ENCODE measurements at regions not wholly inside any gene's neighbourhood (a gene's known extent, or its start where the extent isn't known, plus 50 kb on each side); places are given as distances from the start of the nearest gene placed in this dataset.
"Not testable (repeated sequence)": the region's sequence is repeated elsewhere in the genome, so short reads cannot be mapped to it uniquely, and the experiment has no call there.

DNA sequence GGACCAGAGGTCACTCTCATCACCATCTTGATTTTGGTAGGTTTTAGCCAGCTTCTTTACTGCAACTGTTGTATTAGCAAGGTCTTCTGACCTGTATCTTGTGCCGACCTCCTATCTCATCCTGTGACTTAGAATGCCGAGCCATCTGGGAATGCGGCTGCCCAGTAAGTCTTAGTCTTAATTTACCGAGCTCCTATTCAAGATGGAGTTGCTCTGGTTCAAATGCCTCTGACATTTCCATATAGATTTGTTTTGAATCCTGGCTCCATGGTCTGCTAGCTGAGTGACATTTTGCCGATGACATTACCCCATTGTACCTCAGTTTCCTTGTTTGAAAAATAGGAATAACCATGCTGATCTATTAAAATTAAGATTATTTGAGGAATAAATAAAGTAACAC, 193.9 kb upstream of the HMCN1 start:
- no peak overlapping the region for H3K9ac ChIP-seq
- no peaks in the 10 kb centered on the region for H3K27me3 ChIP-seq (ENCODE audit: insufficient read depth, low read depth)
- no peak overlapping the region for H3K27ac ChIP-seq
- no peaks in the 10 kb centered on the region for H4K20me1 ChIP-seq (ENCODE audit: insufficient read depth)
- H2AFZ ChIP-seq (ENCODE audit: low read depth) = no peak overlapping the region
- no peaks in the 10 kb centered on the region for H3K36me3 ChIP-seq (ENCODE audit: insufficient read depth)
- TF ChIP-seq, protein P1, sequence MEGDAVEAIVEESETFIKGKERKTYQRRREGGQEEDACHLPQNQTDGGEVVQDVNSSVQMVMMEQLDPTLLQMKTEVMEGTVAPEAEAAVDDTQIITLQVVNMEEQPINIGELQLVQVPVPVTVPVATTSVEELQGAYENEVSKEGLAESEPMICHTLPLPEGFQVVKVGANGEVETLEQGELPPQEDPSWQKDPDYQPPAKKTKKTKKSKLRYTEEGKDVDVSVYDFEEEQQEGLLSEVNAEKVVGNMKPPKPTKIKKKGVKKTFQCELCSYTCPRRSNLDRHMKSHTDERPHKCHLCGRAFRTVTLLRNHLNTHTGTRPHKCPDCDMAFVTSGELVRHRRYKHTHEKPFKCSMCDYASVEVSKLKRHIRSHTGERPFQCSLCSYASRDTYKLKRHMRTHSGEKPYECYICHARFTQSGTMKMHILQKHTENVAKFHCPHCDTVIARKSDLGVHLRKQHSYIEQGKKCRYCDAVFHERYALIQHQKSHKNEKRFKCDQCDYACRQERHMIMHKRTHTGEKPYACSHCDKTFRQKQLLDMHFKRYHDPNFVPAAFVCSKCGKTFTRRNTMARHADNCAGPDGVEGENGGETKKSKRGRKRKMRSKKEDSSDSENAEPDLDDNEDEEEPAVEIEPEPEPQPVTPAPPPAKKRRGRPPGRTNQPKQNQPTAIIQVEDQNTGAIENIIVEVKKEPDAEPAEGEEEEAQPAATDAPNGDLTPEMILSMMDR (conservative IDR thresholded peaks at IDR 0.05; ENCODE audit: low read depth, low read length) = no peak
- H3K4me2 ChIP-seq = no peak overlapping the region
- no peaks in the 10 kb centered on the region for H3K4me1 ChIP-seq (ENCODE audit: low read depth, poor library complexity, severe bottlenecking)
- H3K79me2 ChIP-seq (ENCODE audit: insufficient read depth, low read depth) = no peaks in the 10 kb centered on the region
- H3K4me3 ChIP-seq (IDR thresholded peaks at IDR 0.05; ENCODE audit: insufficient read depth, low read depth, low read length) = no peak overlapping the region

DNA sequence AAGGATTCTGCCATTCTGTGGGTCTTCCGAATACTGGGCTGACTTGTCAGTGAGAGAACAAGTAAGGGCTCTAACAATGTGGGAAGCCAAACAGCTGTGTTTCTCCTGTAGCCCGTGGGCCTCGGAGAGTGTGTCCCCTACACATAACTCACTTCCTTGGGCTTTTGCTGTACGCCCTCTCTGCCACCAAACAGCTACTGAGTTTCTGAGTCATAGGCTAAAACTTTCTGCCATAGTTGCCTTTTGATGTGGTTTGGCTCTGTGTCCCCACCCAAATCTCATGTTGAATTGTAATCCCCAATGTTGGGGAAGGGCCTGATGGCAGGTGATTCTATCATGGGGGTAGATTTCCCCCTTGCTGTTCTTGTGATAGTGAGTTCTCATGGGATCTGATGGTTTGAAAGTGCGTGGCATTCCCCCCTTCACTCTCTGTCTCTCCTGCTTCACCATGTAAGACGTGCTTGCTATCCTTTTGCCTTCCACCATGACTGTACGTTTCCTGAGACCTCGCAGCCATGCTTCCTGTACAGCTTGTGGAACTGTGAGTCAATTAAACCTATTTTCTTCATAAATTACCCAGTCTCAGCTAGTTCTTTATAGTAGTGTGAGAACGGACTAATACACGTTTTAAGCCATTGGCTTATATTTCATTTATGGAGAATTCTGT, 194.8 kb upstream of the HMCN1 start:
- no peaks in the 10 kb centered on the region for H3K79me2 ChIP-seq (ENCODE audit: insufficient read depth, low read depth)
- no peak overlapping the region for H3K27ac ChIP-seq
- H4K20me1 ChIP-seq (ENCODE audit: insufficient read depth) = no peaks in the 10 kb centered on the region
- H3K27me3 ChIP-seq (ENCODE audit: insufficient read depth, low read depth) = no peaks in the 10 kb centered on the region
- H3K4me1 ChIP-seq (ENCODE audit: low read depth, poor library complexity, severe bottlenecking) = no peaks in the 10 kb centered on the region
- no peaks in the 10 kb centered on the region for H3K36me3 ChIP-seq (ENCODE audit: insufficient read depth)
- no peak overlapping the region for H3K4me3 ChIP-seq (IDR thresholded peaks at IDR 0.05; ENCODE audit: insufficient read depth, low read depth, low read length)
- TF ChIP-seq, protein P1 (conservative IDR thresholded peaks at IDR 0.05; ENCODE audit: low read depth, low read length) = no peak
- H3K9ac ChIP-seq = no peak overlapping the region
- H2AFZ ChIP-seq (ENCODE audit: low read depth) = no peak overlapping the region
- no peak overlapping the region for H3K4me2 ChIP-seq

DNA sequence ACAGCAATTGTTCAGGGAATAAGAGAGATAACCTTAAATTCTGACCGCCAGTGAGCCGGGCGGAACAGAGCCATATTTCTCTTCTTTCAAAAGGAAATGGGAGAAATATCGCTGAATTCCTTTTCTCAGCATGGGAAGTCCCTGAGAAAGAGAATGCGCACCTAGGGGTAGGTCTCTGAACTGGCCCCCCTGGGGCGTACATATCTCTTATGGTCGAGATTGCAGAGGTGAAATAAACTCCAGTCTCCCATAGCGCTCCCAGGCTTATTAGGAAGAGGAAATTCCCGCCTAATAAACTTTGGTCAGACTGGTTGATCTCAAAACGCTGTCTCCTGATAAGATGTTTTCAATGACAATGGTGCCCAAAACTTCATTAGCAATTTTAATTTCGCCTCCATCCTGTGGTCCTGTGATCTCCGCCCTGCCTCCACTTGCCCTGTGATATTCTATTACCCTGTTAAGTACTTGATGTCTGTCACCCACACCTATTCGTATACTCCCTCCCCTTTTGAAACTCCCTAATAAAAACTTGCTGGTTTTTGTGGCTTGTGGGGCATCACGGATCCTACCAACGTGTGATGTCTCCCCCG, 195.8 kb upstream of the HMCN1 start:
- H3K4me1 ChIP-seq (ENCODE audit: low read depth, poor library complexity, severe bottlenecking); H4K20me1 ChIP-seq (ENCODE audit: insufficient read depth); H2AFZ ChIP-seq (ENCODE audit: low read depth); H3K9ac ChIP-seq; H3K27me3 ChIP-seq (ENCODE audit: insufficient read depth, low read depth); H3K36me3 ChIP-seq (ENCODE audit: insufficient read depth); H3K27ac ChIP-seq; H3K4me3 ChIP-seq (IDR thresholded peaks at IDR 0.05; ENCODE audit: insufficient read depth, low read depth, low read length); H3K79me2 ChIP-seq (ENCODE audit: insufficient read depth, low read depth); H3K4me2 ChIP-seq: not testable (repeated sequence)

DNA sequence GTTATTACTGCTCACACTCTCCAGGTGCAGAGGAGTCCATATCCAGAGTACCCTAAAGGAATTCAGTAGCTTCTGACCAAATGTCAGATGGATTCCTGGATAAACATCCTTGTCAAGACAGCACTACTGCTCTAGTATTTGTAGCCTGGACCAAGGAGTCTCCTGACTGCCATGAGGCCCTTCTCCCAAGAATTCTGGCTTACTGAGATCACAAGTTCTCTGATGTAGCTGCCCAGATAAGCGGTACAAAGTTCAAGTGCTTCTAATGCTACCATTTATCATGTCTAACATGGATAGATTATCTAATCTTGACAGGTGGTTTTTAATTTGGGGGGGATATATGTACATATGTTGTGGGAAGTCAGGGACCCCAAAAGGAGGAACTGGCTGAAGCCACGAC, 196.6 kb upstream of the HMCN1 start:
- Histone ChIP-seq H4K20me1 (ENCODE audit: insufficient read depth) (no peaks in the 10 kb centered on the region), H3K4me2 (no peak overlapping the region), H3K79me2 (ENCODE audit: insufficient read depth, low read depth) (no peaks in the 10 kb centered on the region), H3K27me3 (ENCODE audit: insufficient read depth, low read depth) (no peaks in the 10 kb centered on the region), H3K9ac (no peak overlapping the region), H2AFZ (ENCODE audit: low read depth) (no peak overlapping the region), H3K36me3 (ENCODE audit: insufficient read depth) (no peaks in the 10 kb centered on the region), H3K4me3 (IDR thresholded peaks at IDR 0.05; ENCODE audit: insufficient read depth, low read depth, low read length) (no peak overlapping the region), H3K4me1 (ENCODE audit: low read depth, poor library complexity, severe bottlenecking) (no peaks in the 10 kb centered on the region), H3K27ac (no peak overlapping the region)
- TF ChIP-seq, protein P1 (conservative IDR thresholded peaks at IDR 0.05; ENCODE audit: low read depth, low read length) = no peak

DNA sequence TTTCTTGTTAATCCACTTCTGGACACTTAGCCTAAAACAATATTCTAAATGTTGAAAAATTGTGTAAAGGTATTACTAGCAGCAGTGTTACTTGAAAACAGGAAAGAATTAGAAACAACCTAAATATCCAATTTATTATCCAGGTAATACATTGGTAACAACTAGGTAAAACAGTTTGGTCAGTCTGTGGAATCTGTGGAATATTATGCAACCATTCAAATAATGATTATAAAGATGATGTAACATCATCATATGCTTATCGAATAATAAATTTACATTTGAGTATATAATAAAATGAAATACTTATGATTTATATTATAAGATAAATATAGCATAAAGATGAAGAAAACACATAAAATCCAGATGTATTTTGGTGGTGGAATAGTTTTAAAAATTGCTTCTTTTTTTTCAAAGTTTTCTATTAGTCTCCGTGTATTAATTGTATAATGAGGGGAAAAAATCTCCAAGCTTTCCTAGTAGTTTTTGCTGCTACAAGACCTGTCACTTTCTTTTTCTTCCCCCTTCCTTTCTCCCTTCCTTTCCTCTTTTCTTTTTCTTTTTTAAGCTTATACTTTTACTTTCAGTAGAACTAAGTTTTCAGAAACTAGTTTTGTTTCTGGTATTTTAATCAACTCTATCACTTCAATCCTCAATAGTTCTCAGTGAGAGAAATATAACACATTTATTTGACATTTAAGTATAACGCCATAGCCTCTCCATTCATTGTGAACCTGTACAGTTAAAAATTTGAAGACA, 197.8 kb upstream of the HMCN1 start:
- H3K27me3 ChIP-seq (ENCODE audit: insufficient read depth, low read depth) = no peaks in the 10 kb centered on the region
- H3K4me3 ChIP-seq (IDR thresholded peaks at IDR 0.05; ENCODE audit: insufficient read depth, low read depth, low read length) = no peak overlapping the region
- H2AFZ ChIP-seq (ENCODE audit: low read depth) = no peak overlapping the region
- TF ChIP-seq, protein P1 (conservative IDR thresholded peaks at IDR 0.05; ENCODE audit: low read depth, low read length) = no peak
- no peaks in the 10 kb centered on the region for H4K20me1 ChIP-seq (ENCODE audit: insufficient read depth)
- H3K79me2 ChIP-seq (ENCODE audit: insufficient read depth, low read depth) = no peaks in the 10 kb centered on the region
- H3K27ac ChIP-seq = no peak overlapping the region
- no peak overlapping the region for H3K4me2 ChIP-seq
- no peaks in the 10 kb centered on the region for H3K36me3 ChIP-seq (ENCODE audit: insufficient read depth)
- H3K4me1 ChIP-seq (ENCODE audit: low read depth, poor library complexity, severe bottlenecking) = no peaks in the 10 kb centered on the region
- no peak overlapping the region for H3K9ac ChIP-seq
